Ureter (tissue), 1 donor: ENCODE measurements at regions not wholly inside any gene's neighbourhood (a gene's known extent, or its start where the extent isn't known, plus 50 kb on each side); places are given as distances from the start of the nearest gene placed in this dataset.
"Not testable (repeated sequence)": the region's sequence is repeated elsewhere in the genome, so short reads cannot be mapped to it uniquely, and the experiment has no call there.

Source experiments
- DNase-seq: peaks from one replicate; pipeline ENCODE4 v3.0.0-alpha.2; 2020; ENCODE audit warnings: low spot score
- donor health status: DM: yes; HTN: yes; CAD: no.

GRCh38 chr1:102821707-102822106 lies 286.6 kb downstream of the COL11A1 start:
- DNase-seq = no peak

DNA sequence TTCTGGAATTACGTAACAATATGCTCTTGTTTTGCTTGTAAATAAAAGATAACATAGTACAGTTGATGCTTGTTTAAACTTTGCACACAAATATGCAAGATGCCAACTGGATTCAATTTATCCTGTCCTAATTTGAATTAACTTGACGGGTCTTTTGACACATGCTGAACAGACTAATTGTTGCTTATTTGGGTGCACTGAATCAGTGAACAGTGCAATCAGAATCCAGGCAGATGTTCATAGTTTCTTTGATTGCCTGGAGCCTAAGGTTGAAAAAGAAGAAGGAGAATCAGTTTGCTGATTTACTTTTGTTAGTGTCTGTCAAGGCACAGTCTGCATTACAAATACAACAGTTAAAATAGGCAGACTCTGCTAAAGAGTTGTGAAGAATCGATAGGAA lies 307.9 kb downstream of the COL11A1 start:
- no peak for DNase-seq

DNA sequence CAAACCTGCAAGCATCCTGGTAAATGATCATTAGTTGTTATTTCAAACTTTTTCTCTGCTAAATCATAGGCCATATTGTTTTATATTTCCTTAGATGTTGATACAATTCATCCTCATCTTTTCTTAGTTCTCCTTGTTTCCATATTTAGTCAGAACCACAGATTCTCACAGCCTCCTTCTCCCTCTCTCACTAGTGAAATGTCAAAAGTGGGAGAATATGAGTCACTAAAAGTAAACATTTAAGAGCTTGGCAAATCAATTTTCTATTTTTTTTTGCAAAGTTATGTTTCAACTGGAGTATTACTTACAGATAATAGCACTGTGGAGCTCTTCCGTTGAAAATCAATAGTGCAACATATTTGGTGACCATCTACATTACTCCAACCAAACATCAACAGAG lies 308.8 kb downstream of the COL11A1 start:
- no peak for DNase-seq

DNA sequence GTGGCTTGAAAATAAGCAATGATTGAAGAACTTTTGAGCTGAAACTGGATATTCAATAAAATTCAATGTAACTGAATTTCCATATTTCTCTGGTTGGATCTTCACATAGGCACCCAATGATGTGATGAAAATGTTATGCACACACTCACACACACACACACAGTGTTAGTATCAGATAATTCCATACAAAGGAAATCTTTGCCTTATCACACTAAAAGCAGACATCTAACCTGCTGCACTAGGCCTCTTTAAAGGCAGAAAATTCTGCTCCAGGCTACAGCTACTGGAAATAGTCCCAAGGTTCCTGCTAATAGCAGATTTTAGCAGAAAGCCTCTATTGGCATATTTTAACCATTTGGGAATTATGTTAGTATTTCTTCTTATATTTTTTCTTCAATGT lies 309.6 kb downstream of the COL11A1 start:
- no peak for DNase-seq

- no peak for DNase-seq
Observed at GRCh38 chr1:102796429-102796828, 311.9 kb downstream of the COL11A1 start.

GRCh38 chr1:102790997-102791396 lies 317.3 kb downstream of the COL11A1 start:
- no peak for DNase-seq

DNA sequence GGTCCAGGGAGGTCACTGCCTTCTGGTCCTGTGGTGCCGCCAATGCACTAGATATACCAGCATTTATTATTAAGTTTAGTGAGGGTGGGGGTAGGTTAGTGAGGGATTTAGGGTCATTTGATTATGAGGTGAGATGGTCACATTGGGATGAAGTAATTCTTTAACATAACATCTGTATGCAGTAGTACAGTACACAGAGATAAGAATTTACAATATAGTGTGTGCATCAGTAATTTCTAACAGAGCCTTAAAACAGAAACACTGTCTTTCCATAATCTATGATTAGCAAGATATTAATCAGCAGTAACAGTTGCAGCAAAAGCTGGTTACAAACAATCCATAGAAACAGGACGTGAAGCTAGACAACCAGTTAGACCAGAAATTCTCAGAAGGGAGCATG lies 318.4 kb downstream of the COL11A1 start:
- DNase-seq = not testable (repeated sequence)

DNA sequence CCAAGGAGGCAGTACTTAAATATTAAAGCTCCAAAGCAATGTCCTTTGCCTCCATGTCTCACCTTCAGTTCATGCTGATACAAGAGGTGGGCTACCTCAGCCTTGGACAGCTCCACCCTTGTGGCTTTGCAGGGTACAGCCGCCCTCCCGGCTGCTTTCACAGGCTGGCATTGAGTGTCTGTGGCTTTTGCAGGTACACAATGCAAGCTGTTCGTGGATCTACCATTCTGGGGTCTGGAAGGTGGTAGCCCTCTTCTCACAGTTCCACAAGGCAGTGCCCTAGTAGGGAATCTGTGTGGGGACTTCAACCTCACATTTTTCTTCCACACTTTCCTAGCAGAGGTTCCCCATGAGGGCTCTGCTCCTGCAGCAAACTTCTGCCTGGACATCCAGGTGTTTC lies 324.8 kb downstream of the COL11A1 start:
- DNase-seq = no peak

DNA sequence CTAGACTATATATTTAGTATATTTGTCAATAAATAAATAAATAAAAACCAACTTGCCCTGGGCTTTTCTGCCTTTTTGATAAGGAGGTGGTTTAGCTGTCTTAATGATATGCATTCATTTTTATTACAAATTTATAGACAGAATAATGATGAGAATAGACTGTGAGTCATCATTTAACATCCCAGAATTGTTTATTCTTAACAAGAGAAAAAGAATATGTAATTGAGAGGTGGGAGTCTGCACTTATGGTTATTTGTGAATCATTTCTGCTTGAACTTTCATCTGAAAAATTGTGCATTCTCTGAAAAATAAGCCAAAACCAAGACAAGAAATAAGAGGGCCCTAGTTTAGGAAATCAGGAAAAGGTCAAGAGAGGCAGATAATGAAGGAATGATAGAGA lies 326.2 kb downstream of the COL11A1 start:
- no peak for DNase-seq

GRCh38 chr1:102776071-102776470 lies 332.3 kb downstream of the COL11A1 start:
- no peak for DNase-seq

DNA sequence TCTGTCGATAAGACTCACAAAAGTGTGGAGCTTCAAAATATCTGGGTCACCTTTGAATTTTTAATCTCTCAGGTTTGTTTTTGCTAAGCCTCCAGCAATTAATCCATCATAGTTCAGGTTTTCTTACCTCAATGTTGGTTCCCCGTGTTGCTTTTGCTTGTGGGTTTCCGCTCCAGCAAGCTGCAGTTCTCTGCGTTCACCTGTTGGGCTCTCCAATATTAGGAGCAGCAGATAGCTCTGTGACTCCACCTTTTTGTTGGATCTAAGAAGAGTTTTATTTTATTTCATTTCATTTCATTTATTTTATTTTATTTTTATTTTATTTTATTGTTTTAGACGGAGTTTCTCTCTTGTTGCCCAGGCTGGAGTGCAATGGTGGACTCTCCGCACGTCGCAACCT lies 335.5 kb downstream of the COL11A1 start:
- DNase-seq = no peak

- no peak for DNase-seq
Observed at GRCh38 chr1:102758418-102758817, 349.9 kb downstream of the COL11A1 start.

GRCh38 chr1:102757363-102757762 lies 351.0 kb downstream of the COL11A1 start:
- DNase-seq = no peak

GRCh38 chr1:102751111-102751510 lies 357.2 kb downstream of the COL11A1 start:
- no peak for DNase-seq

GRCh38 chr1:102742426-102742825 lies 365.9 kb downstream of the COL11A1 start:
- no peak for DNase-seq

DNA sequence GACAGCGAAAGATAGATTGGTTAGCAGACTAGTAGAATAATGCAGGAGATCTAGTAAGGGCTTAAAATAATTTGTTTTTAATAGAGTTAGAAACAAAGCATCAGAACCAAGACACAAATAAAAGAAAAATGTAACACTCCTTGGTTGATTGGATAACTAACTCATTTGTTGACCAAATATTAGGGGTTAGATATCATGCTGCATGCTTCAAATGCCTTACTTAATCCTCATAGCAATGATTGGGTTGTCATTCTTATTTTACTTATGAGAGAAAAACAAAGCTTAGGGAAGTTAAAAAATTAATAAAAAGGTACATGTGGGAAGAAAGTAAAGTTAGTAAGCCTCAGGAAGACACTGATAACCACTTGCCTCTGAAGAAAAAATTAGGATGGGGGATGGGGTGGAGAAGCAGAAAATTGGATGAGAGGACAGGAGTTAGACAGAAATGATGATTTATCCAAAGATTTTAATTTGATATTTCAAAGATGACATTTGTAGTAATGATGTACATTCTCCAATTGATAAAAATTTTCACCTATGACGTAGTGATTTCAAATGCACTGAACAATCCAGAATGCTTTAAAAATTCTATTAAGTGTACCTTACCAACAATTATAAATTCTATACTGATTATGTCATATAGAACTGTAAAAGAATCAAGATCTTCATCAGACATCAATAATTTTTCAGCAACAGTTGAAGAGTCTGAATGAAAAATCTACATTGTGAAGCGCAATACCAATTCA lies 374.7 kb downstream of the COL11A1 start:
- DNase-seq = no peak

DNA sequence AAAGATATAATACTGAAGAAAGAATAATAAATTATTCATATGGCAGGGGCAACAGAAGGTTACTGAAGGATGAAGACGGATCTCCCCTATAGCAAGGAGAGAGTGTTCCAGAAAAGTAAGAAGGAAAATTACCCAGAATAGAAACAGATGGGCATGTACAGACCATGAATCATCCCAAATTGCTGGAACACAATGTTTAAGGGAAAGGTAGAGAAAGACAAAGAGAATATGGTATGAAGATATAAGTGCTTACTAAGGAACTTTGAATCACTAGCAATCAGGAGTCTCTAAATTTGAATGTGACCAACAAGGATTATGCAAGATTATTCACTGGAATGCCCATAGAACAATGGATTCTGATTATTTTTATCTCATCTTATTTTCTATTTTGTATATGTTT lies 375.4 kb downstream of the COL11A1 start:
- no peak for DNase-seq

- DNase-seq = no peak
Observed at GRCh38 chr1:102726417-102726816, 381.9 kb downstream of the COL11A1 start.

GRCh38 chr1:102724741-102725140 lies 383.6 kb downstream of the COL11A1 start:
- DNase-seq = no peak

GRCh38 chr1:102715150-102715549 lies 393.2 kb downstream of the COL11A1 start:
- DNase-seq = no peak

GRCh38 chr1:102699524-102699923 lies 408.8 kb downstream of the COL11A1 start:
- DNase-seq = no peak

- no peak for DNase-seq
Observed at GRCh38 chr1:102693345-102693744, 415.0 kb downstream of the COL11A1 start.

DNA sequence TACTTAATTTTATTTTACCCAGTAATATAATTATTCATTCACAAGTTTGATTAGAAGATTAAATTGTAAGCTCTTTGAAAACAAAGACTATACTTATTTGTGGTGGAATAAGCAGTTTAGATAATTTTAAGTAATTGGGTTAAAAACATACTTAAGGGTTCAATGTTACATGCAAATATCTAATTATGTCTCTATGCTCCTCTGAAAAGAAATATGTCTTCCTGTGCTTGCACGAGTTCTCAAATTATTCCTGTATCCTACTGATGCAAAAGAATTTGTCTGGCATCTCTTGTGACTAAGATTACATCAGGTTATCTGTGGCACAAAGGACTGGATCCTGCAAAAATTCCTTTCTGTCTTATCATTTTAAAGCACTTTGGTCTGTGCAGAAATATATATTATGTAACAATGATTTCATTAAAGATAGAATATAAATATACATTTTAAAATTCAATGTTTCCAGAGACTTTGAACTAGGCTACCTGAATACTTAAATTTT lies 416.7 kb downstream of the COL11A1 start:
- no peak for DNase-seq

GRCh38 chr1:102687383-102687782 lies 420.9 kb downstream of the COL11A1 start:
- DNase-seq = no peak
